CD4-positive, alpha-beta T cell (primary cell): ENCODE measurements at regions not wholly inside any gene's neighbourhood (a gene's known extent, or its start where the extent isn't known, plus 50 kb on each side); places are given as distances from the start of the nearest gene placed in this dataset.

ENCODE experiments used
- ATAC-seq: fragments of 200-7000 bp; cut with Tn5 transposase; one replicate; pipeline ENCODE4 v1.10.0; 2022; ENCODE audit warnings: mild to moderate bottlenecking; ENCODE audit not compliant: poor library complexity
- CTCF ChIA-PET: fragments of 350-600 bp; sonication (Branson Sonifier 250); formaldehyde crosslinking; loops from one replicate; lab custom pipeline; 2021; ENCODE audit warnings: antibody characterized with exemption, inconsistent platforms; lab: Charles Lee
- POLR2A ChIA-PET: fragments of 350-600 bp; sonication (Branson Sonifier 250); formaldehyde crosslinking; loops from one replicate; lab custom pipeline; 2021; ENCODE audit warnings: antibody characterized with exemption, inconsistent platforms; lab: Charles Lee
- DNase-seq, 14 experiments: peaks; one replicate each; pipeline ENCODE4 v3.0.0-alpha.2; 2013 to 2020; ENCODE audit warnings: mixed read lengths in 2 of 14
- H3K27ac ChIP-seq, 2 donors: one replicate each; pipeline versions ENCODE4 v1.5.1 to v1.7.0; 2013; ENCODE audit warnings: low read length in 2 of 2, low read depth in 1 of 2, mild to moderate bottlenecking in 1 of 2
- H3K27me3 ChIP-seq, 2 experiments: 1 replicate in 1 of 2; 2 replicates in 1 of 2; pipeline versions ENCODE4 v1.6.1 to v1.7.0; 2013; ENCODE audit warnings: low read length in 2 of 2, control low read depth in 1 of 2, mild to moderate bottlenecking in 1 of 2, moderate library complexity in 1 of 2; ENCODE audit not compliant: insufficient read depth in 2 of 2, control insufficient read depth in 1 of 2
- H3K36me3 ChIP-seq: one replicate; pipeline ENCODE4 v1.6.1; 2013; ENCODE audit warnings: low read length, control low read depth; ENCODE audit not compliant: insufficient read depth
- H3K4me1 ChIP-seq: one replicate; pipeline ENCODE4 v1.6.1; 2013; ENCODE audit warnings: low read length, control low read depth; ENCODE audit not compliant: insufficient read depth
- H3K4me3 ChIP-seq: one replicate; pipeline ENCODE4 v1.5.1; 2013; ENCODE audit warnings: mild to moderate bottlenecking, low read length, moderate library complexity
- H3K9me3 ChIP-seq, 2 experiments: 1 replicate in 1 of 2; 2 replicates in 1 of 2; pipeline versions ENCODE4 v1.6.1 to v1.7.0; 2013; ENCODE audit warnings: low read length in 2 of 2, mild to moderate bottlenecking in 2 of 2, control low read depth in 1 of 2, moderate library complexity in 1 of 2; ENCODE audit not compliant: control insufficient read depth in 1 of 2, insufficient read depth in 1 of 2
- H3K27ac Mint-ChIP-seq: one replicate; pipeline ENCODE4 v1.8.0; 2020; ENCODE audit warnings: mixed read lengths
- H3K27me3 Mint-ChIP-seq: one replicate; pipeline ENCODE4 v1.8.0; 2021; ENCODE audit warnings: mixed read lengths
- H3K36me3 Mint-ChIP-seq: one replicate; pipeline ENCODE4 v1.8.0; 2021; ENCODE audit warnings: low read depth, mixed read lengths
- H3K4me1 Mint-ChIP-seq: one replicate; pipeline ENCODE4 v1.8.0; 2021; ENCODE audit warnings: low read depth, mixed read lengths
- H3K4me3 Mint-ChIP-seq: one replicate; pipeline ENCODE4 v1.8.0; 2020; ENCODE audit warnings: mild to moderate bottlenecking, mixed read lengths
- H3K9me3 Mint-ChIP-seq: one replicate; pipeline ENCODE4 v1.8.0; 2020; ENCODE audit warnings: mixed read lengths
- intact Hi-C, 2 experiments: fragments of 100-400 bp; cut with DNase I in 1 of 2; cut with micrococcal nuclease in 1 of 2; formaldehyde crosslinking; loops; one replicate each; pipeline versions ENCODE4 v1.15.1 to v1.9.0; 2023 to 2025; cut with DNase I, micrococcal nuclease
- TF ChIP-seq, protein P1 (sequence below): fragments of 200-600 bp; IDR thresholded peaks from one replicate; pipeline ENCODE4 v1.8.0; 2022; ENCODE audit warnings: antibody characterized with exemption, mild to moderate bottlenecking

DNA sequence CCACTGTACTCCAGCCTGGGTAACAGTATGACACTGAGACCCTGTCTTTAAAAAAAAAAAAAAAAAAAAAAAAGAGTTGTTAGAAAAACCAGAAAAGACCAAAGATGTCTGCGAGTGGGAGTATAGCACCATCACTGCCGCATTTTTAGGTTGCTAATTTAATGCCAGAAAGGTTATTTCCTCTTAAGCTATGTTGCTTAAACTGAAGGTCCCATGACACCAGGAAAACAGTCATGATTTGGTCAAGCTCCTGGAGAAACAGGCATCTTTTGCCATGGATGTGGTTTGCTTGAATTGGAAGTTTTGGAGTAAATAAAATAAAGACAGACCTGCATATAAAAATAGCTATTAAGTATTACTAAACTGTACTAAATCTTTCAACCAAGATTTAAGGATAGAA is 68.3 kb upstream of the TNFRSF21 start:
- no peak overlapping the region for H3K4me3 Mint-ChIP-seq
- intact Hi-C loops, result no loop called here
- Histone ChIP-seq H3K4me1 (no peaks in the 10 kb centered on the region), H3K27me3 (peaks cover 0 to 2% of the 10 kb centered on the region in 2 experiments), H3K27ac (no peak overlapping the region), H3K4me3 (no peak overlapping the region), H3K36me3 (no peaks in the 10 kb centered on the region), H3K9me3 (no peaks in the 10 kb centered on the region)
- H3K9me3 Mint-ChIP-seq, result no peaks in the 10 kb centered on the region
- ChIA-PET CTCF (no interaction called here), POLR2A (no interaction called here)
- no peaks in the 10 kb centered on the region for H3K36me3 Mint-ChIP-seq
- H3K27me3 Mint-ChIP-seq, result peaks cover 6% of the 10 kb centered on the region
- DNase-seq (no peak), ATAC-seq (no peak)
- H3K4me1 Mint-ChIP-seq, result no peaks in the 10 kb centered on the region
- TF ChIP-seq, protein P1, sequence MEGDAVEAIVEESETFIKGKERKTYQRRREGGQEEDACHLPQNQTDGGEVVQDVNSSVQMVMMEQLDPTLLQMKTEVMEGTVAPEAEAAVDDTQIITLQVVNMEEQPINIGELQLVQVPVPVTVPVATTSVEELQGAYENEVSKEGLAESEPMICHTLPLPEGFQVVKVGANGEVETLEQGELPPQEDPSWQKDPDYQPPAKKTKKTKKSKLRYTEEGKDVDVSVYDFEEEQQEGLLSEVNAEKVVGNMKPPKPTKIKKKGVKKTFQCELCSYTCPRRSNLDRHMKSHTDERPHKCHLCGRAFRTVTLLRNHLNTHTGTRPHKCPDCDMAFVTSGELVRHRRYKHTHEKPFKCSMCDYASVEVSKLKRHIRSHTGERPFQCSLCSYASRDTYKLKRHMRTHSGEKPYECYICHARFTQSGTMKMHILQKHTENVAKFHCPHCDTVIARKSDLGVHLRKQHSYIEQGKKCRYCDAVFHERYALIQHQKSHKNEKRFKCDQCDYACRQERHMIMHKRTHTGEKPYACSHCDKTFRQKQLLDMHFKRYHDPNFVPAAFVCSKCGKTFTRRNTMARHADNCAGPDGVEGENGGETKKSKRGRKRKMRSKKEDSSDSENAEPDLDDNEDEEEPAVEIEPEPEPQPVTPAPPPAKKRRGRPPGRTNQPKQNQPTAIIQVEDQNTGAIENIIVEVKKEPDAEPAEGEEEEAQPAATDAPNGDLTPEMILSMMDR, result no peak
- H3K27ac Mint-ChIP-seq, result no peak overlapping the region

DNA sequence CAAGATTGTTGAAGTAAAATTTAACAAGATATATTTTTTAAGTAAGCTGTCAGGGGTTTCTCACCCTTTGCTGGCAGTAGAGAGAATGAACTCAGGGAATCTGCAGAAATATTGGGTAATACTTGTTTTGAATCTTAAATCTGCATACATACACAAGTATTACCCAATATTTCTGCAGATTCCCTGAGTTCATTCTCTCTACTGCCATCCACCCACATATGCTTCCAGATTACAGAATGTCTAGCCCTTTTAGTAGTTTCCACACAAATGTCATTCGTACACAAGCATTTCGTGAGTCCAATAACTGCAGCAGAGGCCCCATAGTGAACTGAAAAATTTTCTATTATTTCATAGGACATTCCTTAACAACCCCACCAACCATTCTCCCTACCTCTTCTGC is 69.6 kb upstream of the TNFRSF21 start:
- POLR2A ChIA-PET, result no interaction called here
- intact Hi-C loops, result no loop called here
- no peaks in the 10 kb centered on the region for H3K9me3 Mint-ChIP-seq
- no peak for ATAC-seq
- H3K27ac Mint-ChIP-seq, result no peak overlapping the region
- TF ChIP-seq, protein P1, result no peak
- no peak overlapping the region for H3K4me3 ChIP-seq
- no peak overlapping the region for H3K4me3 Mint-ChIP-seq
- no peaks in the 10 kb centered on the region for H3K36me3 Mint-ChIP-seq
- no peaks in the 10 kb centered on the region for H3K36me3 ChIP-seq
- no peak for DNase-seq
- peaks cover 12% of the 10 kb centered on the region for H3K27me3 Mint-ChIP-seq
- CTCF ChIA-PET, result no interaction called here
- no peaks in the 10 kb centered on the region for H3K4me1 ChIP-seq
- H3K27ac ChIP-seq, result no peak overlapping the region
- peaks cover 0 to 2% of the 10 kb centered on the region in 2 experiments for H3K27me3 ChIP-seq
- H3K9me3 ChIP-seq, result peaks cover 0 to 5% of the 10 kb centered on the region in 2 experiments
- no peaks in the 10 kb centered on the region for H3K4me1 Mint-ChIP-seq

DNA sequence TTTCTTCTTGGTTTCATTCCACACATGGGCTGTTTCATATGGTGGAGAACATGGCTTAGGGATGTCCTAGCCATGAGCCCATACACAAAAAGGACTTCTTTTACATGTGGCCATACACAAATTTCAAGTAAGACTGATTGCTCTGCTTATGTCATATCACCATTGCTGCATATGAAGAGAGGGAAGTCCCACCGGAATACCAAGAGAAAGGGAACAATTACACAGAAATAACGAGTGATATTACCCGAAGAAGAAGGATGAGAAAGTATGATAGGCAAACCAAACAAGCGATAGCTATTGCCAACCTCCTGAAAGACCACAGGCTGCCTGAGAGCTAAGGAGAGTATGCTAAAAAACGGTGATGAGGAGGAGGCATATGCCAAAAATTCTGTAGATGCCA is 70.5 kb upstream of the TNFRSF21 start:
- no peak overlapping the region for H3K4me3 ChIP-seq
- no peaks in the 10 kb centered on the region for H3K36me3 Mint-ChIP-seq
- CTCF ChIA-PET, result interaction anchor here (1.0 kb wide), 1 partner anchor 86 kb away, joined by 5 read pairs; no protein-coding TSS in a partner anchor
- no peak for ATAC-seq
- no peak overlapping the region for H3K27ac ChIP-seq
- H3K4me1 ChIP-seq, result no peaks in the 10 kb centered on the region
- H3K4me3 Mint-ChIP-seq, result no peak overlapping the region
- POLR2A ChIA-PET, result no interaction called here
- TF ChIP-seq, protein P1, result no peak
- peaks cover 0 to 2% of the 10 kb centered on the region in 2 experiments for H3K27me3 ChIP-seq
- peaks cover 12% of the 10 kb centered on the region for H3K27me3 Mint-ChIP-seq
- no peak for DNase-seq
- intact Hi-C loops, result no loop called here
- H3K9me3 Mint-ChIP-seq, result no peaks in the 10 kb centered on the region
- H3K4me1 Mint-ChIP-seq, result no peaks in the 10 kb centered on the region
- H3K36me3 ChIP-seq, result no peaks in the 10 kb centered on the region
- H3K9me3 ChIP-seq, result peaks cover 0 to 5% of the 10 kb centered on the region in 2 experiments
- no peak overlapping the region for H3K27ac Mint-ChIP-seq
